Lung (tissue), 11 donors: ENCODE measurements at regions not wholly inside any gene's neighbourhood (a gene's known extent, or its start where the extent isn't known, plus 50 kb on each side); places are given as distances from the start of the nearest gene placed in this dataset.
"Not testable (repeated sequence)": the region's sequence is repeated elsewhere in the genome, so short reads cannot be mapped to it uniquely, and the experiment has no call there.

Experiments
- ATAC-seq: fragments of 200-7000 bp; cut with Tn5 transposase; one replicate; pipeline ENCODE4 v1.9.1; 2020; ENCODE audit warnings: moderate number of reproducible peaks; ENCODE audit not compliant: insufficient read depth, low FRiP score
- DNase-seq, 3 donors: peaks; one replicate each; pipeline ENCODE4 v3.0.0-alpha.2; 2013 to 2017
- H3K27ac ChIP-seq, 2 donors: one replicate each; pipeline ENCODE4 v1.5.1; 2013; ENCODE audit warnings: mild to moderate bottlenecking in 2 of 2, moderate library complexity in 2 of 2, control low read depth in 1 of 2, inconsistent platforms in 1 of 2, low read depth in 1 of 2, low read length in 1 of 2
- H3K27me3 ChIP-seq, 3 donors: one replicate each; pipeline ENCODE4 v1.5.1; 2013; ENCODE audit warnings: low read length in 2 of 3; ENCODE audit not compliant: control insufficient read depth in 3 of 3, insufficient read depth in 3 of 3
- H3K36me3 ChIP-seq, 4 donors: one replicate each; pipeline ENCODE4 v1.5.1; 2013; ENCODE audit warnings: low read length in 4 of 4, mild to moderate bottlenecking in 1 of 4, moderate library complexity in 1 of 4; ENCODE audit not compliant: control insufficient read depth in 4 of 4, insufficient read depth in 4 of 4
- H3K4me1 ChIP-seq, 5 donors: one replicate each; pipeline ENCODE4 v1.5.1; 2013; ENCODE audit warnings: low read length in 5 of 5, mild to moderate bottlenecking in 2 of 5, moderate library complexity in 1 of 5; ENCODE audit not compliant: control insufficient read depth in 5 of 5, insufficient read depth in 5 of 5
- H3K4me3 ChIP-seq: one replicate; pipeline ENCODE4 v1.5.1; 2013; ENCODE audit warnings: mild to moderate bottlenecking, control low read depth, moderate library complexity
- H3K9ac ChIP-seq, 2 donors: one replicate each; pipeline ENCODE4 v1.5.1; 2013; ENCODE audit warnings: low read length in 2 of 2, control low read depth in 1 of 2; ENCODE audit not compliant: insufficient read depth in 1 of 2
- H3K9me3 ChIP-seq, 4 donors: one replicate each; pipeline ENCODE4 v1.5.1; 2013; ENCODE audit warnings: low read length in 3 of 4, mild to moderate bottlenecking in 1 of 4, moderate library complexity in 1 of 4; ENCODE audit not compliant: control insufficient read depth in 4 of 4, insufficient read depth in 3 of 4
- CTCF ChIP-seq: IDR thresholded peaks from 2 replicates; pipeline ENCODE4 v1.5.1; 2012; ENCODE audit warnings: mild to moderate bottlenecking; ENCODE audit errors: control extremely low read depth, extremely low read depth
- WGBS, 2 donors: extraction: QIAGEN DNeasy Blood & Tissue Kit; methylation state at CpG; one replicate each; pipeline ENCODE4 v1.1.7; 2013; 5-methylcytosine and 5-hydroxymethylcytosine counted together
- donor health status: control.
- donor health status: control.
- donor health status: Bipolar disorder and iron deficiency.
- donor health status: healthy.
- donor health status: DM: yes; HTN: yes; CAD: no.

- no peak for ATAC-seq
- DNase-seq: no peak
- no peak overlapping the region for H3K4me3 ChIP-seq
- H3K36me3 ChIP-seq: no peaks in the 10 kb centered on the region
- H3K27me3 ChIP-seq: no peaks in the 10 kb centered on the region
- H3K9ac ChIP-seq: no peak overlapping the region
- TF ChIP-seq CTCF: no peak
- H3K4me1 ChIP-seq: peaks cover 0 to 5% (median 0%) of the 10 kb centered on the region in 5 donors
- 73 to 79% methylated on average over 4 of the region's 4 CpGs for WGBS, 2 donors
- H3K9me3 ChIP-seq: no peaks in the 10 kb centered on the region
- no peak overlapping the region for H3K27ac ChIP-seq
Measured at GRCh38 chr5:51811883-51812471, 428.7 kb downstream of the ISL1 start.

DNA sequence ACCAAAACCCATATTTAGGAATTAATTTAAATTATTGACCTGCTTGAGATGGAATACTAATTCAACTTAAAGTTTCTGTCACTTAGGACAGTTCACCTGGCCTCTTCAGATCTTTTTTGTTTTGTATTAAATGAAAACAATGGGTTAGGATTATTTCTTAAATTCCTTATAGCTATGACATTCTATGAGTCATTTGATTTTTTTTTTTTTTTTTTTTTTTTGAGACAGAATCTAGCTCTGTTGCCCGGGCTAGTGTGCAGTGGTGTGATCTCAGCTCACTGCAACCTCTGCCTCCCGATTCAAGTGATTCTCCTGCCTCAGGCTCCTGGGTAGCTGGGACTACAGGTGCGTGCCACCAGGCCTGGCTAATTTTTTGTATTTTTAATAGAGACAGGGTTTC is 431.6 kb downstream of the ISL1 start:
- not testable (repeated sequence) for DNase-seq, H3K9me3 ChIP-seq, H3K4me1 ChIP-seq, H3K9ac ChIP-seq, ATAC-seq, H3K27ac ChIP-seq, H3K4me3 ChIP-seq, H3K36me3 ChIP-seq, H3K27me3 ChIP-seq
- 93 to 97% methylated on average over 3 of the region's 3 CpGs for WGBS, 2 donors

- no peaks in the 10 kb centered on the region for H3K36me3 ChIP-seq
- H3K9ac ChIP-seq: no peak overlapping the region
- H3K4me1 ChIP-seq: no peaks in the 10 kb centered on the region
- DNase-seq: no peak
- H3K27ac ChIP-seq: no peak overlapping the region
- H3K9me3 ChIP-seq: no peaks in the 10 kb centered on the region
- TF ChIP-seq CTCF: no peak
- 80 to 81% methylated on average over 2 of the region's 2 CpGs for WGBS, 2 donors
- H3K27me3 ChIP-seq: no peaks in the 10 kb centered on the region
- H3K4me3 ChIP-seq: no peak overlapping the region
- no peak for ATAC-seq
Measured at GRCh38 chr5:51816427-51816826, 433.2 kb downstream of the ISL1 start.

DNA sequence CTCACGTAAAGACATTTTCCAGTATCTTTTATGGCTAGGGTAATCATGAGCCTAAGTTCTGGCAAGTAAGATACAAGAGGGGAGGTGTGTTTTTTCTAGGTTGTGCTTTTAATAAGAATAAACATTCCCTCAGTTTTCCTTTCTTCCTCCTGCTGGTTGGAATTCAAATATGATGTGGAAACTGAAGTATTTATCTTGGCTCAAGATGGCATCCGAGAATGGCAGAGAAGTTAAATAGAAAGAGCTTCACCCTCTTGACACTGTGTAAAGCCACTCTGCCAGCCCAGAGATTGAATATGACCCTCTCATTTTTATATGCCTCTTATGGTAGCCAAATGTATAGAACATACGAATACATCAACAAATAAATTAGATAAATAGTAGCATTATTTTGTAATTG is 438.4 kb downstream of the ISL1 start:
- WGBS, 2 donors: 61 to 76% methylated on average over 3 of the region's 3 CpGs
- Histone ChIP-seq H3K4me3 (no peak overlapping the region), H3K9ac (no peak overlapping the region), H3K36me3 (no peaks in the 10 kb centered on the region), H3K4me1 (no peaks in the 10 kb centered on the region), H3K27me3 (no peaks in the 10 kb centered on the region), H3K27ac (no peak overlapping the region), H3K9me3 (no peaks in the 10 kb centered on the region)
- no peak for ATAC-seq
- DNase-seq: peak in 1 of 3 donors; percentile 44
- TF ChIP-seq CTCF: no peak
